Right atrium auricular region (tissue), 2 donors: ENCODE measurements at regions not wholly inside any gene's neighbourhood (a gene's known extent, or its start where the extent isn't known, plus 50 kb on each side); places are given as distances from the start of the nearest gene placed in this dataset.

Experiments
- DNase-seq: peaks from one replicate; pipeline ENCODE4 v3.0.0-alpha.2; 2019; ENCODE audit warnings: low spot score
- H3K27ac ChIP-seq, 2 donors: fragments of 200-600 bp; sonication (generic); 1 replicate in 1 of 2; 2 replicates in 1 of 2; pipeline ENCODE4 v1.5.1; 2016 to 2019
- H3K27me3 ChIP-seq, 2 donors: fragments of 200-600 bp; sonication (generic); one replicate each; pipeline versions ENCODE4 v1.5.1 to v1.6.0; 2017 to 2019
- H3K36me3 ChIP-seq: fragments of 200-600 bp; sonication (generic); one replicate; pipeline ENCODE4 v1.5.1; 2016
- H3K4me1 ChIP-seq, 2 donors: fragments of 200-600 bp; sonication (generic); one replicate each; pipeline versions ENCODE4 v1.5.1 to v1.6.0; 2017 to 2019
- H3K4me3 ChIP-seq, 2 donors: fragments of 200-600 bp; sonication (generic); 1 replicate in 1 of 2; 2 replicates in 1 of 2; pipeline ENCODE4 v1.5.1; 2017 to 2019; ENCODE audit warnings: mild to moderate bottlenecking in 1 of 2, moderate library complexity in 1 of 2
- H3K9me3 ChIP-seq, 2 donors: fragments of 200-600 bp; sonication (generic); one replicate each; pipeline ENCODE4 v1.5.1; 2019
- TF ChIP-seq, protein P1 (sequence below), 2 donors: fragments of 200-600 bp; sonication (generic); IDR thresholded peaks; one replicate each; pipeline ENCODE4 v1.5.1; 2019; ENCODE audit warnings: antibody characterized with exemption in 2 of 2

DNA sequence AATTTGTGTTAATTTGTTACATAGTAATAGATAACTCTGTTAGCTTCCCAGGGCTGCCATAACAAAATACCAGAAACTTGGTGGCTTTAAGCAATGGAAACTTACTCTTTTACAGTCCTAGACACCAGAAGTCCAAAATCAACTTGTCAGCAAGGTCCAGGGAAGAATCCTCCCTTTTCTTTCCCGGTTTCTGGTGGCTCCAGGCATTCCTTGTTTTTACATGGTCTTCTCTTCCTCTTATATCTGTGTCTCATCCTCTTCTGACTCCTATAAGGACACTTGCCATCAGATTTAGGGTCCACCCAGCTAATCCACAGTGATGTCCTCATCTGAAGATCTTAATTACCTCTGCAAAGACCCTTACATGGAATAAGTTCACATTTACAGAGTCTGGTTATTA lies 95.6 kb downstream of the DDX1 start:
- H3K4me3 ChIP-seq = no peak overlapping the region
- no peaks in the 10 kb centered on the region for H3K4me1 ChIP-seq
- no peaks in the 10 kb centered on the region for H3K36me3 ChIP-seq
- no peak for DNase-seq
- no peak overlapping the region for H3K27ac ChIP-seq
- no peaks in the 10 kb centered on the region for H3K9me3 ChIP-seq
- H3K27me3 ChIP-seq = no peaks in the 10 kb centered on the region
- TF ChIP-seq, protein P1, sequence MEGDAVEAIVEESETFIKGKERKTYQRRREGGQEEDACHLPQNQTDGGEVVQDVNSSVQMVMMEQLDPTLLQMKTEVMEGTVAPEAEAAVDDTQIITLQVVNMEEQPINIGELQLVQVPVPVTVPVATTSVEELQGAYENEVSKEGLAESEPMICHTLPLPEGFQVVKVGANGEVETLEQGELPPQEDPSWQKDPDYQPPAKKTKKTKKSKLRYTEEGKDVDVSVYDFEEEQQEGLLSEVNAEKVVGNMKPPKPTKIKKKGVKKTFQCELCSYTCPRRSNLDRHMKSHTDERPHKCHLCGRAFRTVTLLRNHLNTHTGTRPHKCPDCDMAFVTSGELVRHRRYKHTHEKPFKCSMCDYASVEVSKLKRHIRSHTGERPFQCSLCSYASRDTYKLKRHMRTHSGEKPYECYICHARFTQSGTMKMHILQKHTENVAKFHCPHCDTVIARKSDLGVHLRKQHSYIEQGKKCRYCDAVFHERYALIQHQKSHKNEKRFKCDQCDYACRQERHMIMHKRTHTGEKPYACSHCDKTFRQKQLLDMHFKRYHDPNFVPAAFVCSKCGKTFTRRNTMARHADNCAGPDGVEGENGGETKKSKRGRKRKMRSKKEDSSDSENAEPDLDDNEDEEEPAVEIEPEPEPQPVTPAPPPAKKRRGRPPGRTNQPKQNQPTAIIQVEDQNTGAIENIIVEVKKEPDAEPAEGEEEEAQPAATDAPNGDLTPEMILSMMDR (IDR thresholded peaks at IDR 0.05) = no peak

DNA sequence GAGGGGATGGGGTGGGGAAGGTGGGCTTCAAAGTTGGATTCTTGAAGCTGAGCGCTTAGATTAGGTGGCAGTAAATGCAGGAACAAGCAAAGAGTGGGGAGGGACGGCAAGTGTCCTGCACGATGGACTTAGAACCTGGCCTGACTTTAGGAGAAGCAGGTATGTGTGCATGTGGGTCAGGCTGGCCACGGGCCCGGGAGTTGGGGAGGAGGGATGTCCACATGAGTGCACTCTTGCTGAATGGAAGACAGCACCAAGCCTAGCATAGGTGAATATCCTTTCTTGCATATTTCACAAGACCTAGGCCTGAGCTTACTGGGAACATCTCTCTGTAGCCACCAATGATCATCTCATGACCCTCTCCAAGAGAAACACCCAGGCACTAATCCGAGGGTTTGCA lies 96.1 kb downstream of the DDX1 start:
- Histone ChIP-seq H3K27ac (no peak overlapping the region), H3K36me3 (no peaks in the 10 kb centered on the region), H3K27me3 (no peaks in the 10 kb centered on the region), H3K4me1 (no peaks in the 10 kb centered on the region), H3K9me3 (no peaks in the 10 kb centered on the region), H3K4me3 (no peak overlapping the region)
- no peak for DNase-seq
- TF ChIP-seq, protein P1 (IDR thresholded peaks at IDR 0.05) = no peak

DNA sequence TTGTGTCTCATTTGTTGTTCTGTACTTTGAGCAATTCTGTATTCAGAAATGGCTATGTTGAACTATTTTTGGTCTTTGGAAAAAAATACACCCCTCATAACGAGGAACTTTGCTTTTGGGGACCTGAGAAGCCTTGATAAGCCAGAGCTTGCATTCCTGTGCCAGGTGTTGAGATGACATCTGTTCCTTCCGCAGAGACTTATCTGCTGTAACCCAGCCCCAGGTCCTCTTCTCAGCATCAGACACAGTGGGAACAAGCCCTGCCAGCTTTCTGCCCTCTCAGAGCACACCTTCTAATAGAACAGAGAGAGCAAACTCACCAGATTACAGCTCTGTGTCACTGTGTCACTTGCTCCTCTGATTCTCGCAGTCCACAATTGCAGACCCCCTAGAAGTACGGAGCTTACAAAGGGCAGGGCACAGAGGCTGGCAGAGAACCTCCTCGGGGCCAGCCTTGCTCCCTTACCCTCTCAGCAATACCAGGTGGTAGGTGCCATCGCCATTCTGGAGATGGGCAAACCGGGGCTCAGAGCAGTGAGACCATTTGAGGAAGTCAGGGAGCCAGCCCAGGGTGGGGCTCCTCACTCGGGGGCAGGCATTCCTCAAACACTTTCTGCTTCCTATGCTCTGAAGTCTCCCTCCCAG lies 97.4 kb downstream of the DDX1 start:
- no peak overlapping the region for H3K27ac ChIP-seq
- TF ChIP-seq, protein P1 (IDR thresholded peaks at IDR 0.05) = no peak
- H3K4me1 ChIP-seq = no peaks in the 10 kb centered on the region
- no peaks in the 10 kb centered on the region for H3K36me3 ChIP-seq
- no peaks in the 10 kb centered on the region for H3K9me3 ChIP-seq
- H3K27me3 ChIP-seq = no peaks in the 10 kb centered on the region
- no peak for DNase-seq
- H3K4me3 ChIP-seq = no peak overlapping the region

DNA sequence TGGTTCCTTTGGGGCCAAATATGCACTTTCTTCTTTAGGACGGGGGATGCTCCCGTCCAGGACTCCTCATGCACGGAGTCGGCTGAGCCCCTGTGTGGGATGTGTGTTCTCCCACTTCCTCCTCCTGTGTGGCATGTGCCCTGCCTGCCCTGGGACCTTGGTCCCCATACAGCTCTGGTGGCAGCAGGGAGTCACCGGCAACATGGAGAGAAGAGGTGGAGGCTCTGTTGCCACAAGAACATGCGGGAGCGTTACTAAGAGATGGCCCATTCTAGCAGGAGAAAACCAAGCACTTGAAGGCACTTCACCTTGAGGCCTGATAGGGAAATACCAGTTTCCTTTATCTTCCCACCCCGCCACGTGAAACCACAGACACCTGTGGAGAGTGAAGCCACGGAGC lies 98.0 kb downstream of the DDX1 start:
- Histone ChIP-seq H3K4me1 (no peaks in the 10 kb centered on the region), H3K36me3 (no peaks in the 10 kb centered on the region), H3K4me3 (no peak overlapping the region), H3K9me3 (no peaks in the 10 kb centered on the region), H3K27me3 (no peaks in the 10 kb centered on the region), H3K27ac (no peak overlapping the region)
- no peak for DNase-seq
- TF ChIP-seq, protein P1 (IDR thresholded peaks at IDR 0.05) = no peak

DNA sequence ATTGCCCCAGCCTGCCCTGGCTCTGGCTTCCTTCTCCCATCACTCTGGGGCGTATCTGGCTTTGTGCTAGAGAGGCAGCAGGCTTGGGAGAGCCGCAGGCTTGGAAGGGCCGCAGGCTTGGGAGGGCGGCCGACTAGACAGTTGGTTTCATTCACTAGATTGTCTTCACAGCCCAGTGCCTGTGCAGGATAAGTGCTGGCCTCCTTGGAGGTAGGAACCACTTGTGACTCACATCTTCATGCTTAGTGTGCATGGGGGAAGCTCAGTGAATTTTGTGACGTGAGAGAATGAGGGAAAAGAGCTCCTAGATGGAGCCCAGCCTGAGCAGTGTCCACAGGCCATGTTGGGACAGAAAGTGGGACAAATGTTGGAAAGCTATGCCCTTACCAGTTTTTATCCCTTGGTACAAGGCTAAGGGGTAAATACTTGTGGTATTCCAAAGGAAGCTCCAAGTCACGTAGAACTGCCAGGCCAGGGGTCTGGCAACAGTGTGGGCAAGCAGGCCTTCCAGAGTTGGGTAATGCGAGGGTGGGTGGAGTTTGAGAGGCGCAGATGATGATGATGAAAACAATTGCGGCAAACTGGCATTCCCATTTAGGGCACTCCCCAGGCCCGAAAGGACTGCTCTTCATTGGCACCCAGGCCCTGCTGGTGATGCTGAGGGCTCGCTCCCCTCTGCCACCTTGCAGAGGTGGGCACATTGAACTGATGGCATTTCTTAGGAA lies 100.1 kb downstream of the DDX1 start:
- no peaks in the 10 kb centered on the region for H3K9me3 ChIP-seq
- H3K4me3 ChIP-seq = no peak overlapping the region
- TF ChIP-seq, protein P1 (IDR thresholded peaks at IDR 0.05) = no peak
- no peaks in the 10 kb centered on the region for H3K27me3 ChIP-seq
- H3K4me1 ChIP-seq = no peaks in the 10 kb centered on the region
- H3K27ac ChIP-seq = no peak overlapping the region
- H3K36me3 ChIP-seq = no peaks in the 10 kb centered on the region
- no peak for DNase-seq
